HG02763 (cell line): ENCODE measurements at regions not wholly inside any gene's neighbourhood (a gene's known extent, or its start where the extent isn't known, plus 50 kb on each side); places are given as distances from the start of the nearest gene placed in this dataset.

Experiments
- ATAC-seq: cut with Tn5 transposase; IDR thresholded peaks from one replicate; pipeline ENCODE4 v1.9.1; 2021; ENCODE audit warnings: mild to moderate bottlenecking, moderate library complexity; ENCODE audit not compliant: unreplicated experiment

- ATAC-seq: no peak
These were observed 50.4 kb upstream of the SERTAD2 start for GRCh38 chr2:64704161-64704560.

- no peak for ATAC-seq
These were observed 51.3 kb upstream of the SERTAD2 start for GRCh38 chr2:64704996-64705395.

- no peak for ATAC-seq
These were observed 53.6 kb upstream of the SERTAD2 start for GRCh38 chr2:64707276-64707675.

- ATAC-seq: no peak
These were observed 55.1 kb upstream of the SERTAD2 start for GRCh38 chr2:64708829-64709228.

- ATAC-seq: no peak
These were observed 57.6 kb upstream of the SERTAD2 start for GRCh38 chr2:64711252-64711800.

GRCh38 chr2:64713686-64714085 is 60.0 kb upstream of the SERTAD2 start:
- ATAC-seq: no peak

GRCh38 chr2:64716569-64716968 is 62.9 kb upstream of the SERTAD2 start:
- ATAC-seq: no peak

- ATAC-seq: no peak
These were observed 64.7 kb upstream of the SERTAD2 start for GRCh38 chr2:64718250-64718885.

- no peak for ATAC-seq
These were observed 67.0 kb upstream of the SERTAD2 start for GRCh38 chr2:64720535-64721319.

GRCh38 chr2:64721320-64721623 is 67.6 kb upstream of the SERTAD2 start:
- no peak for ATAC-seq

- ATAC-seq: no peak
These were observed 68.8 kb upstream of the SERTAD2 start for GRCh38 chr2:64722291-64723044.

GRCh38 chr2:64727013-64727767 is 73.5 kb upstream of the SERTAD2 start:
- ATAC-seq: peak; percentile 90

GRCh38 chr2:64727843-64728463 is 74.2 kb upstream of the SERTAD2 start:
- no peak for ATAC-seq

- no peak for ATAC-seq
These were observed 77.0 kb upstream of the SERTAD2 start for GRCh38 chr2:64730551-64731262.

- ATAC-seq: no peak
These were observed 77.5 kb upstream of the SERTAD2 start for GRCh38 chr2:64731263-64731643.

- ATAC-seq: no peak
These were observed 78.0 kb upstream of the SERTAD2 start for GRCh38 chr2:64731746-64732145.

- ATAC-seq: no peak
These were observed 78.4 kb upstream of the SERTAD2 start for GRCh38 chr2:64732146-64732545.

- ATAC-seq: no peak
These were observed 81.8 kb upstream of the SERTAD2 start for GRCh38 chr2:64735504-64735903.

GRCh38 chr2:64737547-64737946 is 83.8 kb upstream of the SERTAD2 start:
- ATAC-seq: peak; percentile 58

GRCh38 chr2:64738026-64738425 is 84.3 kb upstream of the SERTAD2 start:
- ATAC-seq: no peak
